ENCODE measurements at regions not wholly inside any gene's neighbourhood (a gene's known extent, or its start where the extent isn't known, plus 50 kb on each side); places are given as distances from the start of the nearest gene placed in this dataset.
"Not testable (repeated sequence)": the region's sequence is repeated elsewhere in the genome, so short reads cannot be mapped to it uniquely, and the experiment has no call there.

DNA sequence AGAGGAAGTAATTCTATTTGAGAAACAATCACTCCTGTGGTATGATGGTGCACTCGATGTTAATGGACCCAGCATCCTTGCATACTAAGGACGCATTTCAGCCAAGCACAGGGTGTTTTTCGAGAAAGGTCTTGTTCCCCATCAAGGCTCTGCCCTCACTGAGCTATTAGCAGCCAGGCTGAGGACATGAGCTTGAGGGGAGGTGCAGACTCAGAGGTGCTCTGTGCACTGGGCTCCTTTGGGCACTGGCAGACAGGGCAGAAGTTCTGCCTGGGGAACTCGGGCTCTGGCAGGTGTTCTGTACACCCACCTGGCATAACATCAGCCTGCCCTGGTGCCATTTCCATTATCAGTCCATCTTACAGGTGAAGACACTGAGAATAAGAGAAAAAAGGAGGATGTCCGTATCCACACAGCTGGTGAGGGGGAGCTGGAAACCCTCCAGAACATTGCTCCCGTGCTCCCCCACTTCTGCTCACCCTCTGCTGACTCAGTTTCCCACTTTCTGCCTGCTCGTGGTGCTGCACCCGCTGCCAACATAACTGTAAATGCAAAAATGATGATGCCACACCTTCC lies 92.7 kb upstream of the RET start:
- DNase-seq (ENCODE audit: low read depth, low spot score): no peak

DNA sequence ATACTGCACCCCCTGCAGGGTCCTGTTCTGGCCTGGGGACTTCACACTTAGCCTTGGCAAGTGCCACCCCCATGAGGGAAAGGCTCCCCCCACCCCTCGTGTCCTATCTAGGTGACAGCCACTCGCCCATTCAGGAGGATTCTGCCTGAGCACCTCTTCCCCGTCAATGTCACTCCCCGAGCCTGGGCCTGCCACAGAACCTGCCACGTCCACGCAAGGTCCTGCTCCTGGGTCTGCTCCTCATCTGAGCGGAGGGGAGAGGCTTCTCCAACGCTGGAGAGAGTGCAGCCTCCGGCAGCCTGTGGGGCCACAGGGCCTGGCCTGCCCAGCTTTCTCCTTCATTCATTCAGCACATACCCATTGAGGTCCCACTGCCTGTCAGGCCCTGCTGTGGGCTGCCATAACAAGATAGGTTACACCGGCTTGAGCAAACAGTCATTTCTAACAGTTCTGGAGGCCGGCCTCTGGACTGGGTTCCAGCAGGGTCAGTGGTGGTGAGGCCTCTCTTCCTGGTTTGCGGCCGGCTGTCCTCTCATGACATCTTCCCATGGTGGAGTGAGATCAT lies 92.0 kb upstream of the RET start:
- no peak overlapping the region for H3K27ac ChIP-seq
- DNase-seq (ENCODE audit: low read depth, low spot score): no peak

More for the DNA sequence above, 92.7 kb upstream of the RET start:
- H3K27ac ChIP-seq: no peak overlapping the region

DNA sequence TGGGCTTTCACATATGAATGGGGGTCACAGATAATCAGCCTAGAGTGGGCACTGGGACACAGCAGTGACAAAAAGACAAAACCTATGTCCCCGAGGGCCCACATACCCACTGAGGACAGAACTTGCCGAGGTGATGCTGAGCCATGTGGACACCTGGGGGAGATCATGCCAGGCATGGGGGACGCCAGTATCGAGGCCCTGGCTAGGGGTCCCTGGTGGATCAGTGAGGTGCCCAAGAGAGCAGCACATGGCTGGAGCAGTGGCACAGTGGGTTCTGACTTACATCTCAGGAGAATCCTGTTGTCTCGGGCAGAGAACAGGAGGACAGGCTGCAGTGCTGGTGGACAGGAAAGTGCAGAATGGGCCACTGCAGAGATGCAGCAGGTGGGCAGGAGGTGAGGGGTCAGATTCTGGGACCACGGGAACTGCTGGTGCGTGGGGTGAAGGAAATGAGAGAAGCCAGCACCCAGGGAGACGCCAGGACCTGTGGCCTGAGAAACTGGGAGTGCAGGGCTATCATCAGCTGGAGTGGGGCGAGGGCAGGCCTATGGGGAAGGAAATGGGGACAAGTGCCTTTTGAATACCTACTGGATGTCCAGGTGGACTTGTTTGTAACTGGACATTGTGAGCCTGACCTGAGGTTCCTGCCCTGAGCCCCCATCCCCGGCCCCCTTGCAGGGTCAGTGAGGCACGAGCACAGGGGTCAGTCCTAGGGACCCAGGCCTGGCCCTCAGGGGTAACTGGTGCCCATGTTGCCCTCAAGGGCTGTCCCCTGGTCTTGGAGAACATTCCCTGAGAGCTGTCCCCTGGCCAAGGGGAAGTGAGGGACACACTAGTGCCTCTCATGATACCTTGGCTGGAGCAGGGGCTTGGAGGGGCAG lies 91.2 kb upstream of the RET start:
- H3K27ac ChIP-seq: no peak overlapping the region
- no peak for DNase-seq (ENCODE audit: low read depth, low spot score)

DNA sequence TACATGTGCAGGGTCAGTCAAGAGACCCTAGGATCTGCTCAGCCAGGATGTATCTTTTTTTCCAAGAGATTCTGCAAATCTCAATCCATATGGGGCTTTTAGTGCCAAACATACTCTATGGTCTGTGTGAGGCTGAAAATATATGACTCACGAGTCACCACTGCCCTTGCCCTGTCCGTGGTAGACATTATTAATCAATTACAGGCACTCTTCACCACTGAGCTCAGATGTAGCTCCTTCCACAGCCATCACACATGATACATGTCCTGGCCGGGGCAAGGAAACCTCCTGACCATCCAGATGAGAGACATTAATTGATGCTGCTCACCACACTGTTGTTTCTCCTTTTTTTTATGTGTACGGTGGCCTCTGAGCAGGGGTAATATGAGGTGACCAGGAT lies 90.2 kb upstream of the RET start:
- no peak overlapping the region for H3K27ac ChIP-seq
- DNase-seq (ENCODE audit: low read depth, low spot score): no peak

DNA sequence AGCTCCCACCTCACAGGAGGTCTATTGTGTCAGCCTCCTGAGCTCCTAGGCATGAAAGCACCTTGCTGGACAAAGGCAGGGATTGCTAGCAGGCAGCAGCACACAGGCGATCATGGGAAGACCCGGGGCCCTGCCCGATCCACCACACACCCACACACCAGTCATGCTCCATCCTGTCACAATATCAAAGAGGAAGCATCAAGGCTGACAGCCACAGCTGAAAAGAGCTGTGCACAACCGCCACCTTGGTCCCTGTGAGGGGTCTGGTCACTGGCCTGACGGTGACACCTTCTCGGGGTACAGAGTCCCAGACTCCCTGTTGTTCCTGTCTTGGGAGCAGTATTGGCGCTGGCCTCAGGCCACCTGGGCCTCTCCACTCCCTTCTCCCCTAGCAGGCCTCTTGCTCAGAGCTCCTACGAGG lies 89.7 kb upstream of the RET start:
- no peak overlapping the region for H3K27ac ChIP-seq
- DNase-seq (ENCODE audit: low read depth, low spot score): no peak

DNA sequence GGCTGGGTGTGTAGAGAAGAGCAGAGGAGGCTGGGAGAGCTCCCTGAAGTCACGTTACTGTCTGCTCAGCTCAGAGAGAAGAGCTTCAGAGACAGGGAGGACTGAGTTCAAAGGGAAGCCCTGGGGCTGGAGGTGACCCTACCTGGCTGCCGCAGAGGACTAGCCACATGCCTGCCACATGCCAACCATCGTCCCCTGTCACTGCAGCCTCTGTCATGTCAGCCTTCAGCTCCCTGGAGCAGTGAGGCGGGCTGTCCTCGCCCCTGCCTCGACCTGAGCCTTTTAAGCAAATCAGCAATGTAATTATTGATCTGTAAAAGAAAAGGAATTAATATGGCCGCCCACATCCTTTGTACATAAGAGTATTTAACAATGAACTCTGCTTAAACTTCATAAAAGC lies 89.3 kb upstream of the RET start:
- no peak overlapping the region for H3K27ac ChIP-seq
- DNase-seq (ENCODE audit: low read depth, low spot score): no peak

DNA sequence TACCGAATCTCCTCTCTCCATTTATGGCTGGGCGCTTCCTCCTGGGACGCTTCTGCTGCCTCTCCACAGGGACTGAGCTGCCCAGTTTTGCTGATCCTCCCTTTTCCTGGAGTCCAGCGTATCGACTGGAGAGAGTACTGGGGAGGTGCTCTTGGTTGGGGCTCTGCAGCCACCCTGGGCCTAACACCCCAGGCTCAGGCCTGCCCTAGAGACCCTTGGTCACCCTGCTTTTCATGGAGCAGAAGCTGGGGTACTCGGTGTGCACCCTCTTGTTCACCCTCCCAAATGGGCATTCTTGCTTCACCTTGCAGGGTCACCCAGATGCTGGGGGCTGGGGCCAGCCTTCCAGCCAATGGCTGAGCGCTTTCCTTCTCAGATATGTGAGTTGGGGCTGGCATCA lies 88.8 kb upstream of the RET start:
- DNase-seq (ENCODE audit: low read depth, low spot score): no peak

DNA sequence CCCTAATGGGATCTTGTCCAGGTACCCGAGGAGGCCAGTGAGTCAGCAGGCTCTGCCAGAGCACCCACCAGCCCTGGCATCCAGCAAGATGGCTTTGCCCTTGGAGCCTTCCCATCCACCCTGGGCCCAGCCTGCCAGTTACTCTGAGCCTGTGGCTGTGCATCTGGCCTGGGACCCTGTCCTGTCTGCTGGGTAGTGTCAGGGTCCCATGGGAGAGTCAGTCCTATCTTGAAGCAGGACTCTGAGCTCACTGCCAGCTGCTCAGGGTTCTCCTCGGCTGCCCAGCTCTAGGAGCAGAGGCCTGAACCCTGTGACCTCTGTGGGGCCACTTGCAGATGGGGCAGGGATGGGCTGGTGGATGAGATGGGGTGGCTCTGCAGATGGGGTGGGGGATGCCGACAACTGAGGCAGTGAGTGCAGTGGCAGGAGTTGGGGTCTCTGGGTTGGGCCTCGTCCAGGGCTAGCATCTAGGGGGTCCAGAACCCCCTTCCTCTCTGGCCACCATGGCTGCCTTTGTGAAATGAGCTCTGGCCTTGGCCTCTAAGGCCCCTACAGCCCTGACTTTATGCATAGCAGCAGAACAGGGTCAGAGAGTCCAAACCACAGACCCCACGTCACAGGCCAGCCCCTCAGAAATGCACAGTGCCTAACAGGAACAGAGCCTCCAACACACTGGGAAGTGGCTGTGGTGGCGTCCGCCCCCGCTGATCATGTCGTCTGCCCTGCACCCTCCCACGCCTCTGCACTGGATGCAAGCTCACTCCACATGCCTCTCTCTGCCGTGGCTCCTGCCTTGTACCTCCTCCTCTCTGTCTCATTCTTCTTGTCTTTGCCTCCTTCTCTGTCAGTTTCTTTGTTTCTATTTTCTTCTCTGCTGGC lies 88.1 kb upstream of the RET start:
- H3K27ac ChIP-seq: no peak overlapping the region
- DNase-seq (ENCODE audit: low read depth, low spot score): no peak

More for the DNA sequence above, 88.8 kb upstream of the RET start:
- H3K27ac ChIP-seq: no peak overlapping the region

DNA sequence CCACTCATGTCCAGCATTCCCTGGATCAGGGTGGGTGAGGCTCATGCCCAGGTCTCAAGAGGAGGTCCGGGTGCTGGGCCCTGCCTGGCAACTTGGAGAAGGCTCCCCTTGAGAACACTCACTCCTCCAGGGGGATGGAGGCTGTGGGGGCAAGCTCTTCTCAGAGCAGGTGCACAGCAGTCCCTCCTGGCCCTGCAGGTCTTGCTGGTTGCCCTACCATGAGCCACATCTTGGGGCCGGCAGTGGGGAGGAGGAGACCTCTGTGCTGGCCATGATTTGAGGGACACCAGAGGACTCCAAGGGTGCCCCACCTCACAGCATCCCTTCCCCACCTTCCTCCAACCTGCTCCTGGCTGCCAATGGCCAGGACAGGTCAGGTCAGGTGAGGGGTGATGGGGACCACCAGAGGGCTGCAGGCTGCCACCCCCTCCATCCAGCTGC lies 87.4 kb upstream of the RET start:
- no peak overlapping the region for H3K27ac ChIP-seq
- no peak for DNase-seq (ENCODE audit: low read depth, low spot score)

DNA sequence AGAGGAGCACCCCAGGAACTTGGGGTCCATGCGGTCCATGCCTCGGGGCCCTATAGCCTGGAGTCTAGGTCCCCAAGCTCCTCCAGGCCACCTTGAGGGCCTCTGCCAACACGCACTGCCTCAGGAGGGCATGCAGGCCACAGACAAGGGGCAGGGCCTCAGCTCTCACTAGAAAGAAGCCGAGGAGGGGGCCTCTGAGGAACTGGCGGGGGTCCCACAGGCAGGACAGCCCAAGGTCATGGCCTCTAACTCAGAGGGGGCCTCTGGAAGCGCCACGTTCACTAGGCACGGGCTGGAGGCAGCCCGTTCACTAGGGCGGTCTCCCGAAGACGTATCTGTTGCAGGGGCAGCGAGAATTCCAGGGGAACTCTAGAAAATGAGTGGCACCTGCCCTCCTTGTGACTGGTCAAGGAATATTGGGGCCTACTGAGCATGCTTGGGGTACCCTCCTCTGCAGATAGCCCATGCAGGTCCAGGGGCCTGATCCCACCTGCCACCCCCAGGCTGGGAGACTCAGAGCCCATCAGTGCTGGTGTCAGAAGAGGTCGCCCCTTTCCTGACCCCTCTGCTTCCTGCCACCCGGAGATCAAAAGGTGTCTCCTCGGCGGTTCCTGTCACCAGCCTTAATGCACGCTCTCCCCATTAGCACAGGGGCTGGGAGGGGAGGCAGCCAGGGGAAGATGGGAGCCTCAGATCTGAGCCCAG lies 86.7 kb upstream of the RET start:
- H3K27ac ChIP-seq: no peak overlapping the region
- DNase-seq (ENCODE audit: low read depth, low spot score): no peak

DNA sequence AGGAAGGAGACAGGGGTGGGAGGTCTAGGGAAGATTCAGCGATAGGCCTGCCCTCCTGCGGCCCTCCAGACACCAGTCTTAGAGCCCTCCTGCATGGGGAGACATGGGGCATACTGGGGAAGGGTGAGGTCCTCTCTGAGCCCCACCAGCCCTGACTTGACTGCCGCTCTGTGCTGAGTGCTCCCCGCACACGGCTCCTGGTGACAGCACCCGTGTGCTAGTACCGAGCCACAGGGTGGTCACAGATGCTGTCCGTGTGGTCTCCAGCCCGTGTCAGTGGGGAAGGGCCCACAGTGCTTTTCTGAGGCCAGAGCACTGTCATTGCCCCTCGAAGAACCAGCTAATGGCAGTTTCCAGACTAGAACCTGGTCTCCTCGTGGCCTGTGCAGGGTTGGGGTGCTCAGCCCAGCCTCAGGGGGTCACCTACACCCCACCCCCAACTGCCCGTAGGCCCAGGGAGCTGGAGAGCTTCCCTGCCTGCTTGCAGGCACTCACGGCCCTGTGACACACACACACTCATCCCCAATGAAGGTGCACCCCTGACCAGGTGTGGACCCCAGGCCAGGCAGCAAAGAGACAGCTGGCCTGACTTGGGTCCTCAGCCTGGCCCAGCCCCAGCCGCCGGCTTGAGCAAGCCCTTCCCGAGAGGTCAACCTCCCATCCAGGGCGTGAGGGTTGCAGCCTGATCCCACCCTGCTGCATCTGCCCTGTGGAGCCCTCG lies 86.0 kb upstream of the RET start:
- DNase-seq (ENCODE audit: low read depth, low spot score): no peak
- H3K27ac ChIP-seq: no peak overlapping the region

DNA sequence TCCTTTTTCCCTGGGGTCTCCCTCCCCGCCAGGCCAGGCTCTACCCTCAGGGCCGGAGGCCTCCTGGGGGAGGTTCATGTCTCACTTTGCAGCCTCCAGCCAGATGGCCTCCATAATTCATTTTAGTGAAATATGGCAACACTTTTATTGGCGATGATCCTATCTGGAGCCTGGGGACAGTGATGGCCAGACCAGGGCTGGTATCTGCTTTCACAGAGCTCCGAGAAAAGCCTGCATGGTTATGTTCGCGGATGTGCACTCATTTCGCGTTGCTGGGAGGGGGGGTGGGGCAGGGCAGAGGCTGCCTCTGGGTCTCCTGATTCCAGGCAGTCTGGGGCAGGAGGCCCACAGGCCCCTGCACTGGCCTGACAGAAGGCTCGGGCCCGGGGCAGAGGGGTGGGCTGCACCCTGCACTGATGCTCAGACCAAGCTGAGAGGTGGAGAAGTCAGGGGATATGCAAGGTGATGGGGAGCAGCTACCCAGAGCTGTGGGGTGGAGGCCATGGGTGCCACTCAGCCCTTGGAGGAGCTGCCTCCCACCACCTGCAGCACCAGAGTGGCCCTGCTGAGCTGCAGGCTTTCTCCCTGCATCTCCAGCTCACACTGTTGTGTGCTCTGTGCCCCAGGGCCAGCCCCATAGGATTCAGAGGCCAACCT lies 85.3 kb upstream of the RET start:
- no peak for DNase-seq (ENCODE audit: low read depth, low spot score)
- H3K27ac ChIP-seq: no peak overlapping the region

DNA sequence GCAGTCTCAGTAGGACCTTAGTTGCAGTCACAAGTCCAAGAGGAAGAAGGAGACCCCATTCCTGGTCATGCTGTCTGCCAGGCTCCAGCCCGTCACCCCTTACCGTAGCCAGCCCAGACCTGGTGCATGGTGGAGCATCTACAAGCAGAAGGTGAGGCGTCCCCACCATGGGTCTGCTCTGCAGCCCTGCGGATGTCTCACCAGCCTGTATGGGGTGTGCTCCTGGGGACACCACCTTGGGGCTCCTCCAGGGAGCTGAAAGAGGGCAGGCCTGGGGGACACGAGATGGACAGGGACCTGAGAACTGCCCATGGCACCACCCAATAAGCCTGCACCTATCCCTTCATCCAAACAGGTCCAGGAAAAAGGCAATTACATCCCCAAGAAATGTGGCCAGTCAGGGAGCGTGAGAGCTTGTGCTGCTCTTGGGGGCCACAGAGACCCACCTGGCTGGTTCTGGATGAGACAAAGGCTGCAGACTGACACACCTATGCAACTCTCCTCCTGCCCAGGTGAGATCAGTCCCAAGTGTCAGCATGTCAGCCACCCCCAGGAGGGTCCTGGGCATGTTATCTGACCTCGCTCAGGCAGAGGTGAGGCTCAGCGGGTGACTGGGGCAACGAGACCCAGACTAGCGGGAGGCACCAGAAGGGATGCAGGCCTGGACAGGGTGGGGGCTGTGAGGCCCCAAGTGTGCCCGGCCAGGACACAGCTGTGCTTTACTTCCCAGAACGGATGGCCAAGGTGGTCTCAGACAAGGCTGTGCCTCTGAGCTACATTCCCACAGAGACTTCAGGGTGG lies 84.5 kb upstream of the RET start:
- H3K27ac ChIP-seq: no peak overlapping the region
- DNase-seq (ENCODE audit: low read depth, low spot score): no peak

DNA sequence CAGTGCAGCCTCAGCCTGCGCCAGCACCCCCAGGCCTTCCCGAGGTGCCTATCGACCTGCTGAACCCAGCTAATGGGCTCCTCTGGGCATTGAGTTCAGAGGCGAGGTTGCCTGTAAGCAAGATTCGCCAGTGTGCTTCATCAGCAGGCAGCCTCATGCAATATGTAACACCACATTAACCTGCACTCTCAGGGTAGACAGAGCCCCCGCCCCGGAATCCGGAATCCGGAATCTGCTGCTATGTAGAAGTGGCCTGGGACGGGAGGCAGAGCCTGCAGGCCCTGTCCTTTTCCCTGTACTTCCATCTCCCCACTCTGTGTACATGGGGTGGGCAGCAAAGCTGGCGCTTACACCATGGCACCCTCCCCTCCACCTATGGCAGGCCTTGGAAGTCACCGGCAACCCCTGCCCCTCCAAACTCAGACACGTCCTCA lies 83.9 kb upstream of the RET start:
- DNase-seq (ENCODE audit: low read depth, low spot score): no peak
- no peak overlapping the region for H3K27ac ChIP-seq

DNA sequence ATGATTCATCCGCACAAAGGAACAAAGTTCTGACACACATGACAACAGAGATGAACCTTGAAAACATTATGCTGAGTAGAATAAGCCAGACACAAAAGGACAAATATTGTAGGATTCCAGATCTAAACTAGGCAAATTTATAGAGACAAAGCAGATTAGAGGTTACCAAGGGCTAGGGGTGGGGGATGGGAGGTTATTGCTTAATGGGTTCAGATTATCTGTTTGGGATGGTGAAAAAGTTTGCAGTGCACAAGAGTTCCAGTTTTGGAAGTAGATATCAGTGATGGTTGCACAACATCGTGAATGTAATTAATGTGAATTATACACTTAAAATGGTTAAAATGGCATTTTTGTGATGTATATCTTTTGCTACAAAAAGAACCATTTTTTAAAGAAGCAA lies 82.0 kb upstream of the RET start:
- DNase-seq (ENCODE audit: low read depth, low spot score); H3K27ac ChIP-seq: not testable (repeated sequence)

DNA sequence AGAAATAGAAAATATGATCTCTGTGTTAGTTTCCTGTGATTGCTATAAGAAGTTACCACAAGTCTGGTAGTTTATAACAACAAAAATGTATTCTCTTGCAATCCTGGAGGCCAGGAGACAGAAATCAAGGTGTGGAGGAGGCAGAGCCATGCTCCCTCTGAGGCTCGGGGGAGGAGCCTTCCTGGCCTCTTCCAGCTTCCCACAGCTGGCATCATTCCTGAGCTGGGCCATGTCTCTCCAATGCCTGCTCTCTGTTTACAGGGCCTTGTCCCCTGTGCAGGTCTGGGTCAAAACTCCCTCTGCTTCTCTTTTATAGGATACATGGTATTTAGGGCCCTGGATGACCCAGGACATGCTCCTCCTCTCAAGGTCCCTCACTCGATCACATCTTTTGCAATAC lies 81.3 kb upstream of the RET start:
- no peak for DNase-seq (ENCODE audit: low read depth, low spot score)
- no peak overlapping the region for H3K27ac ChIP-seq

DNA sequence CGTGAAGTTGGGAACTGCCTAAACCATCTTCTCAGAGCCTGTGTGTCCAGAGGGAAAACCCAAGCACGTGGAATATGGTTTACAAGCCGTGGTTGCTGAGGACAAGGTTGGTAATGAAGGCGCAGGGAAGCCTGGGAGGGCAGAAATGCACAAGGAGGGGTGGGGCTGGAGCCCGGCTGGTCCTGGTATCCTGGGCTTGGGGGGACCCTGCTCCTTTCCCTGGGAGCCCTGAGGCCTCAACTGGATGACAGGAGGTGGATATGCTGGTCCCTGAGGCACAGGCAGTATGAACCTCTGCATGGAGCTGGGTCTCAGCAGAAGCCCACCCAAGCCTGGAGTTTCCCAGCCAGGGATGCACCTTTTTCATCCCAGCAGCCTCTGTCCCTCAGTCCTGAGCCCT lies 80.3 kb upstream of the RET start:
- DNase-seq (ENCODE audit: low read depth, low spot score): no peak
- no peak overlapping the region for H3K27ac ChIP-seq
